ENCODE measurements at regions not wholly inside any gene's neighbourhood (a gene's known extent, or its start where the extent isn't known, plus 50 kb on each side); places are given as distances from the start of the nearest gene placed in this dataset.

- peaks cover 29% of the 10 kb centered on the region for H3K27me3 Mint-ChIP-seq (ENCODE audit: low read depth, poor library complexity)
- DNase-seq = no peak
- TF ChIP-seq CTCF (IDR thresholded peaks at IDR 0.05) = no peak
- no peak overlapping the region for H3K27ac Mint-ChIP-seq
- peaks cover 14% of the 10 kb centered on the region for H3K4me1 Mint-ChIP-seq
- H3K4me3 Mint-ChIP-seq = no peak overlapping the region
- H3K36me3 Mint-ChIP-seq (ENCODE audit: low read depth) = no peaks in the 10 kb centered on the region
- H3K9me3 Mint-ChIP-seq = no peaks in the 10 kb centered on the region
Observed at GRCh38 chr2:72028996-72029395, 118.7 kb downstream of the CYP26B1 start.

- Mint-ChIP-seq H3K4me1 (peaks cover 14% of the 10 kb centered on the region), H3K4me3 (no peak overlapping the region), H3K9me3 (no peaks in the 10 kb centered on the region), H3K27ac (no peak overlapping the region), H3K27me3 (ENCODE audit: low read depth, poor library complexity) (peaks cover 29% of the 10 kb centered on the region), H3K36me3 (ENCODE audit: low read depth) (no peaks in the 10 kb centered on the region)
- DNase-seq = no peak
- TF ChIP-seq CTCF (IDR thresholded peaks at IDR 0.05) = no peak
Observed at GRCh38 chr2:72028351-72028995, 119.2 kb downstream of the CYP26B1 start.

GRCh38 chr2:72027426-72028161 lies 120.1 kb downstream of the CYP26B1 start:
- no peak for DNase-seq
- no peaks in the 10 kb centered on the region for H3K9me3 Mint-ChIP-seq
- H3K27me3 Mint-ChIP-seq (ENCODE audit: low read depth, poor library complexity) = peaks cover 26% of the 10 kb centered on the region
- no peak for TF ChIP-seq CTCF (IDR thresholded peaks at IDR 0.05)
- no peak overlapping the region for H3K27ac Mint-ChIP-seq
- peaks cover 8% of the 10 kb centered on the region for H3K4me1 Mint-ChIP-seq
- H3K4me3 Mint-ChIP-seq = no peak overlapping the region
- H3K36me3 Mint-ChIP-seq (ENCODE audit: low read depth) = no peaks in the 10 kb centered on the region

- H3K9me3 Mint-ChIP-seq = peaks cover 3% of the 10 kb centered on the region
- H3K4me3 Mint-ChIP-seq = no peak overlapping the region
- no peaks in the 10 kb centered on the region for H3K36me3 Mint-ChIP-seq (ENCODE audit: low read depth)
- peaks cover 24% of the 10 kb centered on the region for H3K27me3 Mint-ChIP-seq (ENCODE audit: low read depth, poor library complexity)
- no peak for DNase-seq
- no peak for TF ChIP-seq CTCF (IDR thresholded peaks at IDR 0.05)
- H3K27ac Mint-ChIP-seq = no peak overlapping the region
- peaks cover 7% of the 10 kb centered on the region for H3K4me1 Mint-ChIP-seq
Observed at GRCh38 chr2:72026819-72027425, 120.7 kb downstream of the CYP26B1 start.

- TF ChIP-seq CTCF (IDR thresholded peaks at IDR 0.05) = no peak
- Mint-ChIP-seq H3K27me3 (ENCODE audit: low read depth, poor library complexity) (peaks cover 11% of the 10 kb centered on the region), H3K4me1 (no peaks in the 10 kb centered on the region), H3K27ac (no peak overlapping the region), H3K36me3 (ENCODE audit: low read depth) (no peaks in the 10 kb centered on the region), H3K4me3 (no peak overlapping the region), H3K9me3 (peaks cover 6% of the 10 kb centered on the region)
- no peak for DNase-seq
Observed at GRCh38 chr2:72024451-72025175, 123.0 kb downstream of the CYP26B1 start.

All from nephron progenitor cell (in vitro differentiated cells).